B cell (primary cell): ENCODE measurements at regions not wholly inside any gene's neighbourhood (a gene's known extent, or its start where the extent isn't known, plus 50 kb on each side); places are given as distances from the start of the nearest gene placed in this dataset.
"Not testable (repeated sequence)": the region's sequence is repeated elsewhere in the genome, so short reads cannot be mapped to it uniquely, and the experiment has no call there.

Experiments
- ATAC-seq: fragments of 200-7000 bp; cut with Tn5 transposase; one replicate; pipeline ENCODE4 v1.10.0; 2021; ENCODE audit warnings: low read depth, mild to moderate bottlenecking, moderate number of reproducible peaks, moderate library complexity
- CTCF ChIA-PET: fragments of 350-600 bp; sonication (Branson Sonifier 250); formaldehyde crosslinking; loops from one replicate; lab custom pipeline; 2021; ENCODE audit warnings: antibody characterized with exemption, inconsistent platforms; lab: Charles Lee
- POLR2A ChIA-PET: fragments of 350-600 bp; sonication (Branson Sonifier 250); formaldehyde crosslinking; loops from one replicate; lab custom pipeline; 2021; ENCODE audit warnings: antibody characterized with exemption; lab: Charles Lee
- DNase-seq: peaks from one replicate; pipeline ENCODE4 v3.0.0; 2013
- H2AFZ ChIP-seq: 2 replicates; pipeline ENCODE4 v1.6.1; 2012; ENCODE audit warnings: mild to moderate bottlenecking, low read depth, low read length; ENCODE audit not compliant: insufficient read depth, poor library complexity, severe bottlenecking
- H3K27ac ChIP-seq, 2 donors: 1 replicate in 1 of 2; 2 replicates in 1 of 2; pipeline ENCODE4 v1.5.1; 2012 to 2013; ENCODE audit warnings: low read length in 2 of 2, mild to moderate bottlenecking in 2 of 2, moderate library complexity in 1 of 2
- H3K27me3 ChIP-seq, 4 experiments: fragments of 200-600 bp in 1 of 4; sonication (generic) in 1 of 4; replicated peaks in 1 of 4; 1 replicate in 2 of 4; 2 replicates in 2 of 4; pipeline versions ENCODE4 v1.6.1 to v1.7.0; 2013 to 2016; ENCODE audit warnings: low read length in 3 of 4, mild to moderate bottlenecking in 2 of 4, mixed read lengths in 1 of 4, moderate library complexity in 1 of 4; ENCODE audit not compliant: insufficient read depth in 4 of 4, control insufficient read depth in 3 of 4; ENCODE audit errors: control extremely low read depth in 1 of 4
- H3K36me3 ChIP-seq, 2 experiments: replicated peaks in 1 of 2; 1 replicate in 1 of 2; 2 replicates in 1 of 2; pipeline versions ENCODE4 v1.6.1 to v1.7.1; 2013; ENCODE audit warnings: low read length in 1 of 2; ENCODE audit not compliant: insufficient read depth in 2 of 2, control insufficient read depth in 1 of 2; ENCODE audit errors: control extremely low read depth in 1 of 2, extremely low read depth in 1 of 2
- H3K4me1 ChIP-seq, 2 donors: fragments of 200-600 bp in 1 of 2; sonication (generic) in 1 of 2; 1 replicate in 1 of 2; 2 replicates in 1 of 2; pipeline versions ENCODE4 v1.5.1 to v1.6.1; 2013 to 2017; ENCODE audit warnings: low read length in 2 of 2; ENCODE audit not compliant: control insufficient read depth in 2 of 2, insufficient read depth in 2 of 2
- H3K4me2 ChIP-seq: replicated peaks from 2 replicates; pipeline ENCODE3; 2012; ENCODE audit warnings: mild to moderate bottlenecking, low read depth, low read length; ENCODE audit not compliant: poor library complexity, severe bottlenecking
- H3K4me3 ChIP-seq, 5 experiments: fragments of 200-600 bp in 1 of 5; sonication (generic) in 1 of 5; 1 replicate in 3 of 5; 2 replicates in 2 of 5; pipeline versions ENCODE4 v1.5.1 to v1.7.0; 2011 to 2016; ENCODE audit warnings: low read length in 4 of 5, mild to moderate bottlenecking in 4 of 5, low read depth in 2 of 5, control low read depth in 1 of 5, moderate library complexity in 1 of 5; ENCODE audit not compliant: insufficient read depth in 1 of 5; ENCODE audit errors: control extremely low read depth in 1 of 5, extremely low read depth in 1 of 5
- H3K79me2 ChIP-seq: fragments of 200-600 bp; sonication (generic); one replicate; pipeline ENCODE4 v1.6.0; 2016; ENCODE audit warnings: low read length; ENCODE audit not compliant: control insufficient read depth, insufficient read depth
- H3K9ac ChIP-seq: fragments of 200-600 bp; sonication (generic); 2 replicates; pipeline ENCODE4 v1.6.1; 2017; ENCODE audit warnings: mild to moderate bottlenecking, low read length, moderate library complexity
- H3K9me3 ChIP-seq, 3 donors: one replicate each; pipeline versions ENCODE4 v1.6.1 to v1.7.1; 2013; ENCODE audit warnings: low read length in 2 of 3; ENCODE audit not compliant: control insufficient read depth in 2 of 3, insufficient read depth in 1 of 3; ENCODE audit errors: control extremely low read depth in 1 of 3
- H4K20me1 ChIP-seq: 2 replicates; pipeline ENCODE4 v1.6.0; 2012; ENCODE audit warnings: mild to moderate bottlenecking, low read length; ENCODE audit not compliant: insufficient read depth, control insufficient read depth, poor library complexity, severe bottlenecking
- H3K27ac Mint-ChIP-seq: one replicate; pipeline ENCODE4 v1.8.0; 2021; ENCODE audit warnings: mixed read lengths
- H3K27me3 Mint-ChIP-seq: one replicate; pipeline ENCODE4 v1.8.0; 2021; ENCODE audit warnings: mixed read lengths
- H3K4me1 Mint-ChIP-seq: one replicate; pipeline ENCODE4 v1.8.0; 2021; ENCODE audit warnings: mixed read lengths
- H3K4me3 Mint-ChIP-seq: one replicate; pipeline ENCODE4 v1.8.0; 2021; ENCODE audit warnings: mixed read lengths
- H3K9me3 Mint-ChIP-seq: one replicate; pipeline ENCODE4 v1.8.0; 2022; ENCODE audit warnings: mixed read lengths; ENCODE audit not compliant: insufficient read depth
- EZH2 ChIP-seq: IDR thresholded peaks from 2 replicates; pipeline ENCODE4 v1.6.1; 2012; ENCODE audit warnings: borderline replicate concordance, low read depth, mild to moderate bottlenecking, moderate library complexity, low read length; ENCODE audit not compliant: insufficient read depth, poor library complexity, severe bottlenecking
- WGBS: methylation state at CpG from one replicate; pipeline ENCODE4 v1.1.5; 2013; ENCODE audit warnings: missing lambda C conversion rate; ENCODE audit not compliant: insufficient coverage; 5-methylcytosine and 5-hydroxymethylcytosine counted together
- intact Hi-C: fragments of 100-400 bp; cut with micrococcal nuclease; formaldehyde crosslinking; loops from one replicate; pipeline ENCODE4 v1.10.0; 2022
- TF ChIP-seq, protein P1 (sequence below): fragments of 200-600 bp; IDR thresholded peaks from one replicate; pipeline ENCODE4 v1.8.0; 2022; ENCODE audit warnings: antibody characterized with exemption, mild to moderate bottlenecking

- intact Hi-C loops, result no loop called here
- Mint-ChIP-seq H3K27me3 (no peaks in the 10 kb centered on the region), H3K27ac (no peak overlapping the region), H3K9me3 (no peaks in the 10 kb centered on the region), H3K4me1 (no peaks in the 10 kb centered on the region), H3K4me3 (no peak overlapping the region)
- no peaks in the 10 kb centered on the region for H3K27me3 ChIP-seq
- DNase-seq (no peak), ATAC-seq (no peak)
- H3K9me3 ChIP-seq, result peaks cover 0 to 11% (median 0%) of the 10 kb centered on the region in 3 donors
- TF ChIP-seq EZH2, result no peak
- TF ChIP-seq, protein P1, sequence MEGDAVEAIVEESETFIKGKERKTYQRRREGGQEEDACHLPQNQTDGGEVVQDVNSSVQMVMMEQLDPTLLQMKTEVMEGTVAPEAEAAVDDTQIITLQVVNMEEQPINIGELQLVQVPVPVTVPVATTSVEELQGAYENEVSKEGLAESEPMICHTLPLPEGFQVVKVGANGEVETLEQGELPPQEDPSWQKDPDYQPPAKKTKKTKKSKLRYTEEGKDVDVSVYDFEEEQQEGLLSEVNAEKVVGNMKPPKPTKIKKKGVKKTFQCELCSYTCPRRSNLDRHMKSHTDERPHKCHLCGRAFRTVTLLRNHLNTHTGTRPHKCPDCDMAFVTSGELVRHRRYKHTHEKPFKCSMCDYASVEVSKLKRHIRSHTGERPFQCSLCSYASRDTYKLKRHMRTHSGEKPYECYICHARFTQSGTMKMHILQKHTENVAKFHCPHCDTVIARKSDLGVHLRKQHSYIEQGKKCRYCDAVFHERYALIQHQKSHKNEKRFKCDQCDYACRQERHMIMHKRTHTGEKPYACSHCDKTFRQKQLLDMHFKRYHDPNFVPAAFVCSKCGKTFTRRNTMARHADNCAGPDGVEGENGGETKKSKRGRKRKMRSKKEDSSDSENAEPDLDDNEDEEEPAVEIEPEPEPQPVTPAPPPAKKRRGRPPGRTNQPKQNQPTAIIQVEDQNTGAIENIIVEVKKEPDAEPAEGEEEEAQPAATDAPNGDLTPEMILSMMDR, result no peak
- no peaks in the 10 kb centered on the region for H3K79me2 ChIP-seq
- no peaks in the 10 kb centered on the region for H3K4me1 ChIP-seq
- POLR2A ChIA-PET, result no interaction called here
- H4K20me1 ChIP-seq, result no peaks in the 10 kb centered on the region
- no peaks in the 10 kb centered on the region for H3K36me3 ChIP-seq
- H3K9ac ChIP-seq, result no peak overlapping the region
- H3K4me2 ChIP-seq, result no peak overlapping the region
- 87% methylated on average over 9 of the region's 11 CpGs for WGBS
- no peak overlapping the region for H2AFZ ChIP-seq
- no peak overlapping the region for H3K4me3 ChIP-seq
- H3K27ac ChIP-seq, result no peak overlapping the region
- CTCF ChIA-PET, result no interaction called here
Observed at GRCh38 chr10:130938051-130938450, 373.5 kb downstream of the TCERG1L start.

- H3K36me3 ChIP-seq, H3K9me3 Mint-ChIP-seq, H3K79me2 ChIP-seq, H4K20me1 ChIP-seq, H3K9me3 ChIP-seq, H3K4me1 Mint-ChIP-seq, H3K27ac Mint-ChIP-seq, ATAC-seq, CTCF ChIA-PET, H3K27me3 Mint-ChIP-seq, H3K4me3 ChIP-seq, H3K27ac ChIP-seq, H2AFZ ChIP-seq, H3K9ac ChIP-seq, H3K4me3 Mint-ChIP-seq, DNase-seq, POLR2A ChIA-PET, H3K4me2 ChIP-seq, H3K27me3 ChIP-seq, H3K4me1 ChIP-seq, intact Hi-C loops: not testable (repeated sequence)
- WGBS, result 90% methylated on average over 7 of the region's 7 CpGs
Observed at GRCh38 chr10:130938891-130939290, 372.6 kb downstream of the TCERG1L start.
